Thyroid gland (tissue), 4 donors: ENCODE measurements at regions not wholly inside any gene's neighbourhood (a gene's known extent, or its start where the extent isn't known, plus 50 kb on each side); places are given as distances from the start of the nearest gene placed in this dataset.

Experiments
- CTCF ChIP-seq, 6 experiments: fragments of 200-600 bp in 3 of 6; fragments of 450-650 bp in 3 of 6; sonication (generic) in 3 of 6; IDR thresholded peaks; one replicate each; pipeline ENCODE4 v1.5.1; 2016 to 2019; ENCODE audit warnings: antibody characterized with exemption in 6 of 6, mild to moderate bottlenecking in 2 of 6, inconsistent platforms in 1 of 6, moderate library complexity in 1 of 6
- POLR2A ChIP-seq, 2 donors: fragments of 450-650 bp; IDR thresholded peaks; one replicate each; pipeline ENCODE4 v1.6.1; 2017; ENCODE audit warnings: antibody characterized with exemption in 2 of 2, mild to moderate bottlenecking in 2 of 2, moderate library complexity in 1 of 2

- TF ChIP-seq CTCF (IDR thresholded peaks at IDR 0.05): no peak
- no peak for TF ChIP-seq POLR2A (IDR thresholded peaks at IDR 0.05)
These were observed 151.8 kb upstream of the TSC22D2 start for GRCh38 chr3:150256318-150256717.
